ENCODE measurements at regions not wholly inside any gene's neighbourhood (a gene's known extent, or its start where the extent isn't known, plus 50 kb on each side); places are given as distances from the start of the nearest gene placed in this dataset.

GRCh38 chr2:235270291-235270690 lies 223.6 kb upstream of the AGAP1 start:
- H3K4me1 ChIP-seq (ENCODE audit: control insufficient read depth in 1 of 2, insufficient read depth in 2 of 2, low read length in 2 of 2), result no peaks in the 10 kb centered on the region
- H3K27ac ChIP-seq (ENCODE audit: low read length), result no peak overlapping the region
- H3K36me3 ChIP-seq (ENCODE audit: control insufficient read depth in 1 of 2, insufficient read depth in 2 of 2, low read length in 2 of 2), result no peaks in the 10 kb centered on the region
- no peak overlapping the region for H3K4me3 ChIP-seq (ENCODE audit: low read depth in 1 of 2, low read length in 2 of 2)
- no peaks in the 10 kb centered on the region for H3K9me3 ChIP-seq (ENCODE audit: control insufficient read depth in 1 of 2, low read length in 2 of 2)
- no peaks in the 10 kb centered on the region for H3K27me3 ChIP-seq (ENCODE audit: low read depth, low read length)

DNA sequence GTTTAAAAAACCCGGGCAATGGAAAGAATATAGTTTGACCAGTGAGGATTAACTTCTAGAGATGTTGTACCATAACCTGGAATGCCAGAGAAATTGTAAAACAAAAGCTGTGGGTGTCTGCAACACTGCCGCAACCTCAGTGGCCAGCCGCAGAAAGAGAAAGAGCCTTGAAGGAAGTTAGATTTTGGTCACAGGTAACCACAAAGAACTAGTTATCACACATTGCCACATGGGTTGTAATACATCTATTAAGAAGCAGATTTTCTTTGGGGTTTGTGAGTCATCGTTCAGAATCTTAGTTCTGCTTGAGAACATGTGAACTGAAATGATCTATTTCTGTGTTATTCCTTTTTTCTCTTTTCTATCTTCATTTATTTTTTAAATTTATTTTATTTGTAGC lies 222.9 kb upstream of the AGAP1 start:
- Histone ChIP-seq H3K27ac (ENCODE audit: low read length) (no peak overlapping the region), H3K27me3 (ENCODE audit: low read depth, low read length) (no peaks in the 10 kb centered on the region), H3K4me3 (ENCODE audit: low read depth in 1 of 2, low read length in 2 of 2) (no peak overlapping the region), H3K4me1 (ENCODE audit: control insufficient read depth in 1 of 2, insufficient read depth in 2 of 2, low read length in 2 of 2) (no peaks in the 10 kb centered on the region), H3K36me3 (ENCODE audit: control insufficient read depth in 1 of 2, insufficient read depth in 2 of 2, low read length in 2 of 2) (no peaks in the 10 kb centered on the region), H3K9me3 (ENCODE audit: control insufficient read depth in 1 of 2, low read length in 2 of 2) (no peaks in the 10 kb centered on the region)

GRCh38 chr2:235271936-235272335 lies 221.9 kb upstream of the AGAP1 start:
- Histone ChIP-seq H3K27me3 (ENCODE audit: low read depth, low read length) (no peaks in the 10 kb centered on the region), H3K9me3 (ENCODE audit: control insufficient read depth in 1 of 2, low read length in 2 of 2) (no peaks in the 10 kb centered on the region), H3K4me3 (ENCODE audit: low read depth in 1 of 2, low read length in 2 of 2) (no peak overlapping the region), H3K36me3 (ENCODE audit: control insufficient read depth in 1 of 2, insufficient read depth in 2 of 2, low read length in 2 of 2) (no peaks in the 10 kb centered on the region), H3K27ac (ENCODE audit: low read length) (no peak overlapping the region), H3K4me1 (ENCODE audit: control insufficient read depth in 1 of 2, insufficient read depth in 2 of 2, low read length in 2 of 2) (no peaks in the 10 kb centered on the region)

DNA sequence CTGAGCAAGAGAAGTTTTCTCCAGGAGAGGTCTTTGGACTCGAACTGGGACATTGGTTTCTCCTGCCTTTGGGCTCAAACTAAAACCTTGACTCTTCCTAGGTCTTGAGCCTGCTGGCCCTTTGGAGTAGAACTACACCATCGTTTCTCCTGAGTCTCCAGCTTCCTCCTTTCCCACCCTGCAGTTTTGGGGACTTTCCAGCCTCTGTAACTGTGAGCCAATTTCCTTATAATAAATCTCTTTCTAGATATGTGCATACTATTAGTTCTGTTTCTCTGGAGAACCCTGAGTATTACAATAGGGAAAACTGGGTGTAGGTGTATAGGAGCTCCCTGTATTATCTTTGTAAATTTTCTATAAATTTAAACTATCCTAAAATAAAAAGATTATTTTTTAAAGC lies 219.8 kb upstream of the AGAP1 start:
- H3K4me1 ChIP-seq (ENCODE audit: control insufficient read depth in 1 of 2, insufficient read depth in 2 of 2, low read length in 2 of 2), result no peaks in the 10 kb centered on the region
- no peak overlapping the region for H3K27ac ChIP-seq (ENCODE audit: low read length)
- H3K9me3 ChIP-seq (ENCODE audit: control insufficient read depth in 1 of 2, low read length in 2 of 2), result no peaks in the 10 kb centered on the region

GRCh38 chr2:235277485-235277884 lies 216.4 kb upstream of the AGAP1 start:
- H3K27me3 ChIP-seq (ENCODE audit: low read depth, low read length), result no peaks in the 10 kb centered on the region
- H3K27ac ChIP-seq (ENCODE audit: low read length), result no peak overlapping the region
- H3K4me1 ChIP-seq (ENCODE audit: control insufficient read depth in 1 of 2, insufficient read depth in 2 of 2, low read length in 2 of 2), result no peaks in the 10 kb centered on the region
- no peaks in the 10 kb centered on the region for H3K36me3 ChIP-seq (ENCODE audit: control insufficient read depth in 1 of 2, insufficient read depth in 2 of 2, low read length in 2 of 2)
- no peak overlapping the region for H3K4me3 ChIP-seq (ENCODE audit: low read depth in 1 of 2, low read length in 2 of 2)
- no peaks in the 10 kb centered on the region for H3K9me3 ChIP-seq (ENCODE audit: control insufficient read depth in 1 of 2, low read length in 2 of 2)

More for the DNA sequence above, 219.8 kb upstream of the AGAP1 start:
- H3K4me3 ChIP-seq (ENCODE audit: low read depth in 1 of 2, low read length in 2 of 2), result no peak overlapping the region
- no peaks in the 10 kb centered on the region for H3K36me3 ChIP-seq (ENCODE audit: control insufficient read depth in 1 of 2, insufficient read depth in 2 of 2, low read length in 2 of 2)
- H3K27me3 ChIP-seq (ENCODE audit: low read depth, low read length), result no peaks in the 10 kb centered on the region

DNA sequence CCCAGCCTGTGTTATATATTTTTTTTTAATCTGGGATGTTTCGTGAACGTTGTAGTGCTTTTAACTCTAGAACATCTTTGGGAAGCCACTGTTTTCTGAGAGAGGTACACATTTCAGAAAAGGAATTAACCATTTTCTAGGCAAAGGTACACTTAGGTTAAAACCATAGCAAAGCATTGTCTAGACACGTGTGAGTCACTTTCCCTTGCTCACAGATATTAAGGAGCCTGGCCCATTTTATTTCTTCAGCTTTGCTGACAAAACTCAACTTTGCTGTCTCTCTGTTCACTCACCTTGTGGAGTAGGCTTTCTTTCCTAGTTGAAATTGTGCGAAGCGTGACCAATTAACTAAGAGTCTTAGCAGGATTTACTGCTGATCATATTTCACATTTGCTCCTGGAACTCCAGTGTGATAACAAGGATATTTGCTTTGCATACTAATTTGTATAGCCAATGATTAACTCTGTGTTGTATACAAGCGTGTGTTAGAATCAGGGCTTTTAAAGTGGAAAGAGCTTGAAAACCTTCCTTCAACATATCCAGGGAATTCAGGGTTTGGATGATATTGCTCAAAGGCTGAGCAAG lies 215.0 kb upstream of the AGAP1 start:
- no peak overlapping the region for H3K27ac ChIP-seq (ENCODE audit: low read length)
- H3K36me3 ChIP-seq (ENCODE audit: control insufficient read depth in 1 of 2, insufficient read depth in 2 of 2, low read length in 2 of 2), result no peaks in the 10 kb centered on the region
- H3K9me3 ChIP-seq (ENCODE audit: control insufficient read depth in 1 of 2, low read length in 2 of 2), result no peaks in the 10 kb centered on the region
- no peak overlapping the region for H3K4me3 ChIP-seq (ENCODE audit: low read depth in 1 of 2, low read length in 2 of 2)
- no peaks in the 10 kb centered on the region for H3K27me3 ChIP-seq (ENCODE audit: low read depth, low read length)
- no peaks in the 10 kb centered on the region for H3K4me1 ChIP-seq (ENCODE audit: control insufficient read depth in 1 of 2, insufficient read depth in 2 of 2, low read length in 2 of 2)

GRCh38 chr2:235279965-235280364 lies 213.9 kb upstream of the AGAP1 start:
- no peaks in the 10 kb centered on the region for H3K36me3 ChIP-seq (ENCODE audit: control insufficient read depth in 1 of 2, insufficient read depth in 2 of 2, low read length in 2 of 2)
- no peak overlapping the region for H3K4me3 ChIP-seq (ENCODE audit: low read depth in 1 of 2, low read length in 2 of 2)
- no peaks in the 10 kb centered on the region for H3K9me3 ChIP-seq (ENCODE audit: control insufficient read depth in 1 of 2, low read length in 2 of 2)
- no peaks in the 10 kb centered on the region for H3K27me3 ChIP-seq (ENCODE audit: low read depth, low read length)
- H3K27ac ChIP-seq (ENCODE audit: low read length), result no peak overlapping the region
- H3K4me1 ChIP-seq (ENCODE audit: control insufficient read depth in 1 of 2, insufficient read depth in 2 of 2, low read length in 2 of 2), result no peaks in the 10 kb centered on the region

- Histone ChIP-seq H3K9me3 (ENCODE audit: control insufficient read depth in 1 of 2, low read length in 2 of 2) (no peaks in the 10 kb centered on the region), H3K27me3 (ENCODE audit: low read depth, low read length) (no peaks in the 10 kb centered on the region), H3K4me3 (ENCODE audit: low read depth in 1 of 2, low read length in 2 of 2) (no peak overlapping the region), H3K36me3 (ENCODE audit: control insufficient read depth in 1 of 2, insufficient read depth in 2 of 2, low read length in 2 of 2) (no peaks in the 10 kb centered on the region), H3K4me1 (ENCODE audit: control insufficient read depth in 1 of 2, insufficient read depth in 2 of 2, low read length in 2 of 2) (no peaks in the 10 kb centered on the region), H3K27ac (ENCODE audit: low read length) (no peak overlapping the region)
Measured at GRCh38 chr2:235283246-235283645, 210.6 kb upstream of the AGAP1 start.

DNA sequence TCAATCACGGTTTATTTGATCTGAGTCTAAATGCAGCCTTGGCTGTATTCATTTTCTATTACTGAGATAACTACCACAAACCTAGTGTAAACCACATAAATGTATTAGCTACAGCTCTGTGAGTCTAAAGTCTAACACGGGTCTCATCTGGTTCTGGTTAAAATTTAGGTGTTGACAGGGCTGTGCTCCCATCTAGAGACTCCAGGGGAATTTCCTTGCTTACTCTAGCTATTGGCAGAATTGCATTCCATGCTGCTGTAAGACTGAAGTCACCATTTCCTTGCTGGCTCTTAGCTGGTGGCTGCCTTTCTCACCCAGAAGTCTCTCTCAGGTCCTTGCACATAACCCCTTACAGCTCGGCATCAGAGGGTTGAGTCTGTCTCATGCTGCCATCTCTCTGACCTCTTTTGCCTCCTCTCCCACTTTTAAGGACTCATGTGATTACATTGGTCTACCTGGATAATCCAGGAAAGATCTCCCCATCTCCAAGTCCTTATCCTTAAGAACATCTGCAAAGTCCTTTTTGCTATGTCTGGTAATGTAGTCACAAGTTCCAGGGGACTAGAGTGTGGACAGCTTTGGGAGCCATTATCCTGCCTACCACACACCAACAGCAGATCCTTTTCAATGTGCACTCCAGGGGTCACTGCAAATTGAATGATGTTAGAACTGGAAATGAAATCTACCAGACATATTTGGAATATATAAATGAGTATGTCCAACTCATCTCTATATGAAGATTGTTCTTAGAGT lies 207.0 kb upstream of the AGAP1 start:
- H3K27me3 ChIP-seq (ENCODE audit: low read depth, low read length), result no peaks in the 10 kb centered on the region
- no peak overlapping the region for H3K4me3 ChIP-seq (ENCODE audit: low read depth in 1 of 2, low read length in 2 of 2)
- no peaks in the 10 kb centered on the region for H3K4me1 ChIP-seq (ENCODE audit: control insufficient read depth in 1 of 2, insufficient read depth in 2 of 2, low read length in 2 of 2)
- no peak overlapping the region for H3K27ac ChIP-seq (ENCODE audit: low read length)
- no peaks in the 10 kb centered on the region for H3K36me3 ChIP-seq (ENCODE audit: control insufficient read depth in 1 of 2, insufficient read depth in 2 of 2, low read length in 2 of 2)
- no peaks in the 10 kb centered on the region for H3K9me3 ChIP-seq (ENCODE audit: control insufficient read depth in 1 of 2, low read length in 2 of 2)

GRCh38 chr2:235287375-235287733 lies 206.5 kb upstream of the AGAP1 start:
- no peak overlapping the region for H3K4me3 ChIP-seq (ENCODE audit: low read depth in 1 of 2, low read length in 2 of 2)
- no peaks in the 10 kb centered on the region for H3K9me3 ChIP-seq (ENCODE audit: control insufficient read depth in 1 of 2, low read length in 2 of 2)
- H3K27ac ChIP-seq (ENCODE audit: low read length), result no peak overlapping the region
- no peaks in the 10 kb centered on the region for H3K36me3 ChIP-seq (ENCODE audit: control insufficient read depth in 1 of 2, insufficient read depth in 2 of 2, low read length in 2 of 2)
- no peaks in the 10 kb centered on the region for H3K27me3 ChIP-seq (ENCODE audit: low read depth, low read length)
- H3K4me1 ChIP-seq (ENCODE audit: control insufficient read depth in 1 of 2, insufficient read depth in 2 of 2, low read length in 2 of 2), result no peaks in the 10 kb centered on the region

GRCh38 chr2:235291461-235291860 lies 202.4 kb upstream of the AGAP1 start:
- Histone ChIP-seq H3K4me1 (ENCODE audit: control insufficient read depth in 1 of 2, insufficient read depth in 2 of 2, low read length in 2 of 2) (no peaks in the 10 kb centered on the region), H3K27ac (ENCODE audit: low read length) (no peak overlapping the region), H3K27me3 (ENCODE audit: low read depth, low read length) (no peaks in the 10 kb centered on the region), H3K36me3 (ENCODE audit: control insufficient read depth in 1 of 2, insufficient read depth in 2 of 2, low read length in 2 of 2) (no peaks in the 10 kb centered on the region), H3K9me3 (ENCODE audit: control insufficient read depth in 1 of 2, low read length in 2 of 2) (no peaks in the 10 kb centered on the region), H3K4me3 (ENCODE audit: low read depth in 1 of 2, low read length in 2 of 2) (no peak overlapping the region)

DNA sequence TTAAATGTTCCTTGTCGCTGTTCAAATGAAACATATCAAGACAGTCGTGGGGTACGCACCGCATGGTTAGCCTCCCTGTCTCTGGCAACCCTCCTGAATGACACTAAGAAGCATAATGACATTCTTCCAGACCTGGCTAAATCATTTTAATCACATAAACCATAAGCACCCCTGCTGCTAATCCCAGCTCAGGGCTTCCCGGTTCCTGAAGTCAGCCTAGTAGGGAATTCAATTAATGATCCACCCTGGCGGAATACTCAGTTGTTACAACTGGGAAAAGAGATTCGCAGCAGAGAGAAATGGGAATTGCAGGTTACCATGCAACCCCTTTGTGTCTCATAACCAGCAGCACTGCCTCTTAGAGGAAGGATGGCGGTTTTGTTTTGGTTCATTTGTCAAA lies 200.8 kb upstream of the AGAP1 start:
- no peaks in the 10 kb centered on the region for H3K9me3 ChIP-seq (ENCODE audit: control insufficient read depth in 1 of 2, low read length in 2 of 2)
- H3K4me1 ChIP-seq (ENCODE audit: control insufficient read depth in 1 of 2, insufficient read depth in 2 of 2, low read length in 2 of 2), result no peaks in the 10 kb centered on the region
- no peak overlapping the region for H3K27ac ChIP-seq (ENCODE audit: low read length)
- H3K36me3 ChIP-seq (ENCODE audit: control insufficient read depth in 1 of 2, insufficient read depth in 2 of 2, low read length in 2 of 2), result no peaks in the 10 kb centered on the region
- no peak overlapping the region for H3K4me3 ChIP-seq (ENCODE audit: low read depth in 1 of 2, low read length in 2 of 2)
- no peaks in the 10 kb centered on the region for H3K27me3 ChIP-seq (ENCODE audit: low read depth, low read length)

Data from muscle layer of duodenum (tissue), 2 donors.